NOMO-1 treated with DMSO at 0.1 percent for 48 hours (cell line): ENCODE measurements at regions not wholly inside any gene's neighbourhood (a gene's known extent, or its start where the extent isn't known, plus 50 kb on each side); places are given as distances from the start of the nearest gene placed in this dataset.

Experiments used
- DNase-seq: peaks from one replicate; lab custom pipeline; 2025; ENCODE audit not compliant: unreplicated experiment; lab: John Stamatoyannopoulos, UW

GRCh38 chr1:199719156-199719842 lies 308.2 kb upstream of the NR5A2 start:
- DNase-seq: no peak

GRCh38 chr1:199720496-199720895 lies 307.0 kb upstream of the NR5A2 start:
- no peak for DNase-seq

GRCh38 chr1:199721001-199721400 lies 306.5 kb upstream of the NR5A2 start:
- DNase-seq: no peak

GRCh38 chr1:199723250-199723956 lies 304.1 kb upstream of the NR5A2 start:
- no peak for DNase-seq

GRCh38 chr1:199724049-199724448 lies 303.5 kb upstream of the NR5A2 start:
- no peak for DNase-seq

- DNase-seq: no peak
Measured at GRCh38 chr1:199725002-199725565, 302.4 kb upstream of the NR5A2 start.

- no peak for DNase-seq
Measured at GRCh38 chr1:199727682-199728081, 299.8 kb upstream of the NR5A2 start.

- DNase-seq: no peak
Measured at GRCh38 chr1:199728345-199728744, 299.2 kb upstream of the NR5A2 start.

- DNase-seq: no peak
Measured at GRCh38 chr1:199733125-199733524, 294.4 kb upstream of the NR5A2 start.

- DNase-seq: no peak
Measured at GRCh38 chr1:199734186-199734585, 293.3 kb upstream of the NR5A2 start.

GRCh38 chr1:199735660-199736059 lies 291.9 kb upstream of the NR5A2 start:
- no peak for DNase-seq

- DNase-seq: no peak
Measured at GRCh38 chr1:199736646-199737045, 290.9 kb upstream of the NR5A2 start.

- DNase-seq: no peak
Measured at GRCh38 chr1:199741586-199741985, 285.9 kb upstream of the NR5A2 start.

- DNase-seq: peak; percentile 92
Measured at GRCh38 chr1:199742547-199742946, 285.0 kb upstream of the NR5A2 start.

GRCh38 chr1:199743227-199743626 lies 284.3 kb upstream of the NR5A2 start:
- DNase-seq: peak; percentile 64

- no peak for DNase-seq
Measured at GRCh38 chr1:199746666-199747384, 280.7 kb upstream of the NR5A2 start.

- no peak for DNase-seq
Measured at GRCh38 chr1:199747984-199748383, 279.5 kb upstream of the NR5A2 start.

- DNase-seq: no peak
Measured at GRCh38 chr1:199751506-199751905, 276.0 kb upstream of the NR5A2 start.

GRCh38 chr1:199751962-199752687 lies 275.4 kb upstream of the NR5A2 start:
- no peak for DNase-seq

- DNase-seq: no peak
Measured at GRCh38 chr1:199752688-199753027, 274.9 kb upstream of the NR5A2 start.

GRCh38 chr1:199753513-199753912 lies 274.0 kb upstream of the NR5A2 start:
- DNase-seq: no peak
